ENCODE measurements at regions not wholly inside any gene's neighbourhood (a gene's known extent, or its start where the extent isn't known, plus 50 kb on each side); places are given as distances from the start of the nearest gene placed in this dataset.

- no peak overlapping the region for H3K4me3 ChIP-seq (ENCODE audit: insufficient read depth, low read depth, low read length)
- peaks cover 5% of the 10 kb centered on the region for H3K27me3 ChIP-seq (ENCODE audit: insufficient read depth, low read length)
- H3K27ac Mint-ChIP-seq (ENCODE audit: unreplicated experiment) = no peak overlapping the region
- H3K9me3 Mint-ChIP-seq (ENCODE audit: unreplicated experiment) = no peaks in the 10 kb centered on the region
- FAIRE-seq (no peak), DNase-seq (ENCODE audit: low read depth) (no peak)
- H3K4me1 ChIP-seq (ENCODE audit: insufficient read depth, low read length) = no peaks in the 10 kb centered on the region
- no peak overlapping the region for H3K4me3 Mint-ChIP-seq (ENCODE audit: unreplicated experiment)
- no peaks in the 10 kb centered on the region for H3K36me3 Mint-ChIP-seq (ENCODE audit: low read depth, unreplicated experiment)
- no peaks in the 10 kb centered on the region for H3K9me3 ChIP-seq (ENCODE audit: insufficient read depth, low read depth, low read length)
- H3K79me2 ChIP-seq (ENCODE audit: insufficient read depth, low read length) = no peaks in the 10 kb centered on the region
- no peak overlapping the region for H3K27ac ChIP-seq (ENCODE audit: low read depth, low read length)
- no peak for TF ChIP-seq EZH2 (IDR thresholded peaks at IDR 0.05; ENCODE audit: insufficient read depth, low read length)
- no peak for TF ChIP-seq CTCF (IDR thresholded peaks at IDR 0.05; ENCODE audit: insufficient read depth, low read depth, low read length)
- no peaks in the 10 kb centered on the region for H3K4me1 Mint-ChIP-seq (ENCODE audit: low read depth, unreplicated experiment)
- H4K20me1 ChIP-seq (ENCODE audit: insufficient read depth, low read length) = no peaks in the 10 kb centered on the region
- no peak overlapping the region for H3K9ac ChIP-seq (ENCODE audit: low read length)
- H3K4me2 ChIP-seq (ENCODE audit: low read length) = no peak overlapping the region
- H3K36me3 ChIP-seq (ENCODE audit: insufficient read depth, low read length) = no peaks in the 10 kb centered on the region
- H3K27me3 Mint-ChIP-seq (ENCODE audit: low read depth, unreplicated experiment) = peaks cover 2% of the 10 kb centered on the region
- H2AFZ ChIP-seq (ENCODE audit: low read depth, low read length) = no peak overlapping the region
These were observed 52.6 kb upstream of the NHLH2 start for GRCh38 chr1:115893545-115893944.

GRCh38 chr1:115898020-115898419 is 57.1 kb upstream of the NHLH2 start:
- no peak for TF ChIP-seq EZH2 (IDR thresholded peaks at IDR 0.05; ENCODE audit: insufficient read depth, low read length)
- no peak for TF ChIP-seq CTCF (IDR thresholded peaks at IDR 0.05; ENCODE audit: insufficient read depth, low read depth, low read length)
- peaks cover 2% of the 10 kb centered on the region for H3K27me3 Mint-ChIP-seq (ENCODE audit: low read depth, unreplicated experiment)
- no peaks in the 10 kb centered on the region for H3K9me3 Mint-ChIP-seq (ENCODE audit: unreplicated experiment)
- no peaks in the 10 kb centered on the region for H3K9me3 ChIP-seq (ENCODE audit: insufficient read depth, low read depth, low read length)
- no peak overlapping the region for H3K4me3 ChIP-seq (ENCODE audit: insufficient read depth, low read depth, low read length)
- DNase-seq (ENCODE audit: low read depth) (no peak), FAIRE-seq (no peak)
- no peak overlapping the region for H3K9ac ChIP-seq (ENCODE audit: low read length)
- no peaks in the 10 kb centered on the region for H3K4me1 Mint-ChIP-seq (ENCODE audit: low read depth, unreplicated experiment)
- peaks cover 5% of the 10 kb centered on the region for H3K27me3 ChIP-seq (ENCODE audit: insufficient read depth, low read length)
- H3K27ac Mint-ChIP-seq (ENCODE audit: unreplicated experiment) = no peak overlapping the region
- H3K36me3 ChIP-seq (ENCODE audit: insufficient read depth, low read length) = no peaks in the 10 kb centered on the region
- no peaks in the 10 kb centered on the region for H3K4me1 ChIP-seq (ENCODE audit: insufficient read depth, low read length)
- H3K4me2 ChIP-seq (ENCODE audit: low read length) = no peak overlapping the region
- no peak overlapping the region for H3K27ac ChIP-seq (ENCODE audit: low read depth, low read length)
- H3K4me3 Mint-ChIP-seq (ENCODE audit: unreplicated experiment) = no peak overlapping the region
- no peaks in the 10 kb centered on the region for H3K79me2 ChIP-seq (ENCODE audit: insufficient read depth, low read length)
- H3K36me3 Mint-ChIP-seq (ENCODE audit: low read depth, unreplicated experiment) = no peaks in the 10 kb centered on the region
- no peak overlapping the region for H2AFZ ChIP-seq (ENCODE audit: low read depth, low read length)
- H4K20me1 ChIP-seq (ENCODE audit: insufficient read depth, low read length) = no peaks in the 10 kb centered on the region

- H3K36me3 Mint-ChIP-seq (ENCODE audit: low read depth, unreplicated experiment) = no peaks in the 10 kb centered on the region
- peaks cover 5% of the 10 kb centered on the region for H3K27me3 ChIP-seq (ENCODE audit: insufficient read depth, low read length)
- no peak overlapping the region for H2AFZ ChIP-seq (ENCODE audit: low read depth, low read length)
- H3K4me3 Mint-ChIP-seq (ENCODE audit: unreplicated experiment) = no peak overlapping the region
- peaks cover 2% of the 10 kb centered on the region for H3K27me3 Mint-ChIP-seq (ENCODE audit: low read depth, unreplicated experiment)
- FAIRE-seq (no peak), DNase-seq (ENCODE audit: low read depth) (no peak)
- no peak overlapping the region for H3K9ac ChIP-seq (ENCODE audit: low read length)
- H3K4me3 ChIP-seq (ENCODE audit: insufficient read depth, low read depth, low read length) = no peak overlapping the region
- no peaks in the 10 kb centered on the region for H3K9me3 ChIP-seq (ENCODE audit: insufficient read depth, low read depth, low read length)
- H3K4me1 ChIP-seq (ENCODE audit: insufficient read depth, low read length) = no peaks in the 10 kb centered on the region
- TF ChIP-seq CTCF (IDR thresholded peaks at IDR 0.05; ENCODE audit: insufficient read depth, low read depth, low read length) (no peak), EZH2 (IDR thresholded peaks at IDR 0.05; ENCODE audit: insufficient read depth, low read length) (no peak)
- no peak overlapping the region for H3K27ac ChIP-seq (ENCODE audit: low read depth, low read length)
- no peak overlapping the region for H3K4me2 ChIP-seq (ENCODE audit: low read length)
- H3K36me3 ChIP-seq (ENCODE audit: insufficient read depth, low read length) = no peaks in the 10 kb centered on the region
- no peaks in the 10 kb centered on the region for H3K79me2 ChIP-seq (ENCODE audit: insufficient read depth, low read length)
- H3K4me1 Mint-ChIP-seq (ENCODE audit: low read depth, unreplicated experiment) = no peaks in the 10 kb centered on the region
- no peak overlapping the region for H3K27ac Mint-ChIP-seq (ENCODE audit: unreplicated experiment)
- H4K20me1 ChIP-seq (ENCODE audit: insufficient read depth, low read length) = no peaks in the 10 kb centered on the region
- no peaks in the 10 kb centered on the region for H3K9me3 Mint-ChIP-seq (ENCODE audit: unreplicated experiment)
These were observed 59.9 kb upstream of the NHLH2 start for GRCh38 chr1:115900856-115901255.

Data from astrocyte (in vitro differentiated cells and primary cell).